Stimulated activated naive CD8-positive, alpha-beta T cell treated with anti-CD3 and anti-CD28 coated beads, Interleukin-15, amount 100 ng/mL, for 72 hours (primary cell): ENCODE measurements at regions not wholly inside any gene's neighbourhood (a gene's known extent, or its start where the extent isn't known, plus 50 kb on each side); places are given as distances from the start of the nearest gene placed in this dataset.
A peak's percentile ranks its signal among the peaks of the same experiment; 100 is the strongest.

Experiments
- ATAC-seq: fragments of 150-1000 bp; cut with Tn5 transposase; 2 replicates; pipeline ENCODE4 v1.10.0; 2021; ENCODE audit warnings: mild to moderate bottlenecking, moderate library complexity
- DNase-seq, 2 donors: peaks; one replicate each; pipeline ENCODE4 v3.0.0; 2021 to 2022
- H3K27ac Mint-ChIP-seq, 2 donors: one replicate each; pipeline ENCODE4 v1.8.0; 2022; ENCODE audit warnings: mild to moderate bottlenecking in 2 of 2, mixed read lengths in 2 of 2, moderate library complexity in 2 of 2
- H3K27me3 Mint-ChIP-seq: one replicate; pipeline ENCODE4 v1.8.0; 2022; ENCODE audit warnings: mixed read lengths
- H3K4me1 Mint-ChIP-seq: one replicate; pipeline ENCODE4 v1.8.0; 2022; ENCODE audit warnings: mild to moderate bottlenecking, mixed read lengths
- H3K4me3 Mint-ChIP-seq, 2 donors: one replicate each; pipeline ENCODE4 v1.8.0; 2022; ENCODE audit warnings: mild to moderate bottlenecking in 2 of 2, mixed read lengths in 2 of 2, moderate library complexity in 1 of 2
- H3K9me3 Mint-ChIP-seq, 2 donors: one replicate each; pipeline ENCODE4 v1.8.0; 2022; ENCODE audit warnings: mixed read lengths in 2 of 2

- H3K4me3 Mint-ChIP-seq, result no peak overlapping the region
- DNase-seq (no peak), ATAC-seq (no peak)
- H3K27me3 Mint-ChIP-seq, result peaks cover 12% of the 10 kb centered on the region
- H3K27ac Mint-ChIP-seq, result no peak overlapping the region
- H3K4me1 Mint-ChIP-seq, result no peaks in the 10 kb centered on the region
- H3K9me3 Mint-ChIP-seq, result no peaks in the 10 kb centered on the region
These were observed 192.6 kb upstream of the ACTBL2 start for GRCh38 chr5:57675236-57675635.

GRCh38 chr5:57671371-57671770 lies 188.8 kb upstream of the ACTBL2 start:
- Mint-ChIP-seq H3K9me3 (no peaks in the 10 kb centered on the region), H3K27me3 (peaks cover 24% of the 10 kb centered on the region), H3K4me3 (no peak overlapping the region)

GRCh38 chr5:57666582-57666981 lies 184.0 kb upstream of the ACTBL2 start:
- H3K4me3 Mint-ChIP-seq, result no peak overlapping the region
- ATAC-seq (no peak), DNase-seq (no peak)
- no peak overlapping the region for H3K27ac Mint-ChIP-seq
- peaks cover 34% of the 10 kb centered on the region for H3K27me3 Mint-ChIP-seq
- no peaks in the 10 kb centered on the region for H3K4me1 Mint-ChIP-seq
- H3K9me3 Mint-ChIP-seq, result no peaks in the 10 kb centered on the region

More at GRCh38 chr5:57671371-57671770, 188.8 kb upstream of the ACTBL2 start:
- Mint-ChIP-seq H3K27ac (no peak overlapping the region), H3K4me1 (no peaks in the 10 kb centered on the region)
- no peak for ATAC-seq
- DNase-seq, result no peak

GRCh38 chr5:57665146-57665936 lies 182.7 kb upstream of the ACTBL2 start:
- no peak overlapping the region for H3K4me3 Mint-ChIP-seq
- H3K27ac Mint-ChIP-seq, result no peak overlapping the region
- no peaks in the 10 kb centered on the region for H3K4me1 Mint-ChIP-seq
- H3K9me3 Mint-ChIP-seq, result no peaks in the 10 kb centered on the region
- peaks cover 45% of the 10 kb centered on the region for H3K27me3 Mint-ChIP-seq
- ATAC-seq (no peak), DNase-seq (no peak)

GRCh38 chr5:57664700-57665099 lies 182.1 kb upstream of the ACTBL2 start:
- Mint-ChIP-seq H3K4me3 (no peak overlapping the region), H3K4me1 (no peaks in the 10 kb centered on the region), H3K27me3 (peaks cover 48% of the 10 kb centered on the region), H3K27ac (no peak overlapping the region), H3K9me3 (no peaks in the 10 kb centered on the region)
- no peak for DNase-seq
- no peak for ATAC-seq

GRCh38 chr5:57663466-57663865 lies 180.9 kb upstream of the ACTBL2 start:
- Mint-ChIP-seq H3K4me3 (no peak overlapping the region), H3K27me3 (peaks cover 48% of the 10 kb centered on the region), H3K9me3 (no peaks in the 10 kb centered on the region), H3K27ac (no peak overlapping the region), H3K4me1 (no peaks in the 10 kb centered on the region)
- ATAC-seq, result no peak
- DNase-seq, result no peak

GRCh38 chr5:57662991-57663390 lies 180.4 kb upstream of the ACTBL2 start:
- ATAC-seq (no peak), DNase-seq (no peak)
- peaks cover 47% of the 10 kb centered on the region for H3K27me3 Mint-ChIP-seq
- no peak overlapping the region for H3K4me3 Mint-ChIP-seq
- H3K27ac Mint-ChIP-seq, result no peak overlapping the region
- no peaks in the 10 kb centered on the region for H3K9me3 Mint-ChIP-seq
- no peaks in the 10 kb centered on the region for H3K4me1 Mint-ChIP-seq

GRCh38 chr5:57659886-57660285 lies 177.3 kb upstream of the ACTBL2 start:
- ATAC-seq (no peak), DNase-seq (no peak)
- H3K9me3 Mint-ChIP-seq, result no peaks in the 10 kb centered on the region
- H3K27ac Mint-ChIP-seq, result no peak overlapping the region
- peaks cover 30% of the 10 kb centered on the region for H3K27me3 Mint-ChIP-seq
- H3K4me3 Mint-ChIP-seq, result no peak overlapping the region
- H3K4me1 Mint-ChIP-seq, result no peaks in the 10 kb centered on the region

- Mint-ChIP-seq H3K4me1 (no peaks in the 10 kb centered on the region), H3K27ac (no peak overlapping the region), H3K9me3 (no peaks in the 10 kb centered on the region), H3K4me3 (no peak overlapping the region), H3K27me3 (peaks cover 30% of the 10 kb centered on the region)
- DNase-seq, result no peak
- ATAC-seq, result no peak
These were observed 175.4 kb upstream of the ACTBL2 start for GRCh38 chr5:57658018-57658417.

GRCh38 chr5:57655228-57655627 lies 172.6 kb upstream of the ACTBL2 start:
- ATAC-seq, result no peak
- Mint-ChIP-seq H3K9me3 (no peaks in the 10 kb centered on the region), H3K4me1 (no peaks in the 10 kb centered on the region), H3K27me3 (peaks cover 11% of the 10 kb centered on the region), H3K27ac (no peak overlapping the region), H3K4me3 (no peak overlapping the region)
- DNase-seq, result no peak

GRCh38 chr5:57653636-57654290 lies 171.2 kb upstream of the ACTBL2 start:
- ATAC-seq, result no peak
- no peak for DNase-seq
- Mint-ChIP-seq H3K9me3 (no peaks in the 10 kb centered on the region), H3K27ac (no peak overlapping the region), H3K4me1 (no peaks in the 10 kb centered on the region), H3K4me3 (no peak overlapping the region), H3K27me3 (peaks cover 9% of the 10 kb centered on the region)

GRCh38 chr5:57651127-57651526 lies 168.5 kb upstream of the ACTBL2 start:
- H3K4me1 Mint-ChIP-seq, result no peaks in the 10 kb centered on the region

GRCh38 chr5:57650360-57651069 lies 167.9 kb upstream of the ACTBL2 start:
- DNase-seq (peak in 1 of 2 donors; percentile 9), ATAC-seq (peak; percentile 66)
- no peaks in the 10 kb centered on the region for H3K4me1 Mint-ChIP-seq
- no peaks in the 10 kb centered on the region for H3K9me3 Mint-ChIP-seq
- peaks cover 17% of the 10 kb centered on the region for H3K27me3 Mint-ChIP-seq
- H3K4me3 Mint-ChIP-seq, result no peak overlapping the region
- H3K27ac Mint-ChIP-seq, result no peak overlapping the region

More at GRCh38 chr5:57651127-57651526, 168.5 kb upstream of the ACTBL2 start:
- ATAC-seq (no peak), DNase-seq (no peak)
- no peak overlapping the region for H3K27ac Mint-ChIP-seq
- no peak overlapping the region for H3K4me3 Mint-ChIP-seq
- H3K9me3 Mint-ChIP-seq, result no peaks in the 10 kb centered on the region
- H3K27me3 Mint-ChIP-seq, result peaks cover 16% of the 10 kb centered on the region

- DNase-seq, result no peak
- peaks cover 34% of the 10 kb centered on the region for H3K27me3 Mint-ChIP-seq
- ATAC-seq, result no peak
- H3K4me1 Mint-ChIP-seq, result no peaks in the 10 kb centered on the region
- H3K9me3 Mint-ChIP-seq, result no peaks in the 10 kb centered on the region
- no peak overlapping the region for H3K27ac Mint-ChIP-seq
- no peak overlapping the region for H3K4me3 Mint-ChIP-seq
These were observed 160.1 kb upstream of the ACTBL2 start for GRCh38 chr5:57642698-57643097.

- Mint-ChIP-seq H3K27me3 (peaks cover 39% of the 10 kb centered on the region), H3K4me3 (no peak overlapping the region), H3K9me3 (no peaks in the 10 kb centered on the region), H3K4me1 (no peaks in the 10 kb centered on the region), H3K27ac (no peak overlapping the region)
- ATAC-seq (no peak), DNase-seq (no peak)
These were observed 159.5 kb upstream of the ACTBL2 start for GRCh38 chr5:57642066-57642465.
